ENCODE measurements at regions not wholly inside any gene's neighbourhood (a gene's known extent, or its start where the extent isn't known, plus 50 kb on each side); places are given as distances from the start of the nearest gene placed in this dataset.

- no peak for TF ChIP-seq CTCF (IDR thresholded peaks at IDR 0.05; ENCODE audit: low read depth, low read length)
- no peak for TF ChIP-seq EZH2phosphoT487 (IDR thresholded peaks at IDR 0.05; ENCODE audit: low read depth)
These were observed 59.6 kb upstream of the XAGE1B start for GRCh38 chrX:52576474-52576873.

Data from OCI-LY3 (cell line).